Chondrocyte (in vitro differentiated cells): ENCODE measurements at regions not wholly inside any gene's neighbourhood (a gene's known extent, or its start where the extent isn't known, plus 50 kb on each side); places are given as distances from the start of the nearest gene placed in this dataset.

ENCODE experiments used
- DNase-seq: peaks from one replicate; pipeline ENCODE4 v3.0.0; 2021; ENCODE audit warnings: mixed read lengths, low spot score
- H3K27ac Mint-ChIP-seq: one replicate; pipeline ENCODE4 v1.8.0; 2021; ENCODE audit warnings: mild to moderate bottlenecking, moderate library complexity, mixed read lengths; ENCODE audit not compliant: unreplicated experiment
- H3K27me3 Mint-ChIP-seq: 2 replicates; pipeline ENCODE4 v1.8.0; 2021; ENCODE audit warnings: low read depth, mixed read lengths
- H3K36me3 Mint-ChIP-seq: 2 replicates; pipeline ENCODE4 v1.8.0; 2021; ENCODE audit warnings: low read depth, mixed read lengths
- H3K4me1 Mint-ChIP-seq: 2 replicates; pipeline ENCODE4 v1.8.0; 2021; ENCODE audit warnings: low read depth, mild to moderate bottlenecking, mixed read lengths
- H3K4me3 Mint-ChIP-seq: one replicate; pipeline ENCODE4 v1.8.0; 2021; ENCODE audit warnings: mild to moderate bottlenecking, moderate library complexity, mixed read lengths; ENCODE audit not compliant: unreplicated experiment
- H3K9me3 Mint-ChIP-seq: 2 replicates; pipeline ENCODE4 v1.8.0; 2021; ENCODE audit warnings: low read depth, mixed read lengths
- TF ChIP-seq, protein P1 (sequence below): fragments of 200-600 bp; sonication (generic); IDR thresholded peaks from 2 replicates; pipeline ENCODE4 v1.5.0; 2021; ENCODE audit warnings: antibody characterized with exemption, mild to moderate bottlenecking, moderate library complexity

DNA sequence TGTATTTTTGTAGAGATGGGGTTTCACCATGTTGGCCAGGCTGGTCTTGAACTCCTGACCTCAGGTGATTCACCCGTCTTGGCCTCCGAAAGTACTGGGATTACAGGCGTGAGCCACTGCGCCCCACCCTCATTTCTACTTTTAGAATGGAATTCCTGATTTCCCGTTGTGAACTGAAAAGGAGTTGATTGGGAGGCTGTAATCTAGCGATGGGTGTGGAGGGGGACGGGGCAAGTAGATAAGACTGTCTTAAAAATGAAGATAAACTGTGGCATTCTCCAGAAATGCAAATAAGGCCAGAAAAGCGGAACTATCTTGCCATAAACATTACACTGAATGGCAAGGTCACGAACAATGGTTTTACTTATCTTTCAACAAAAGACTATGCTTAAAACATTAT, 135.4 kb downstream of the TRIB2 start:
- no peaks in the 10 kb centered on the region for H3K27me3 Mint-ChIP-seq
- no peak overlapping the region for H3K4me3 Mint-ChIP-seq
- H3K36me3 Mint-ChIP-seq, result no peaks in the 10 kb centered on the region
- TF ChIP-seq, protein P1, sequence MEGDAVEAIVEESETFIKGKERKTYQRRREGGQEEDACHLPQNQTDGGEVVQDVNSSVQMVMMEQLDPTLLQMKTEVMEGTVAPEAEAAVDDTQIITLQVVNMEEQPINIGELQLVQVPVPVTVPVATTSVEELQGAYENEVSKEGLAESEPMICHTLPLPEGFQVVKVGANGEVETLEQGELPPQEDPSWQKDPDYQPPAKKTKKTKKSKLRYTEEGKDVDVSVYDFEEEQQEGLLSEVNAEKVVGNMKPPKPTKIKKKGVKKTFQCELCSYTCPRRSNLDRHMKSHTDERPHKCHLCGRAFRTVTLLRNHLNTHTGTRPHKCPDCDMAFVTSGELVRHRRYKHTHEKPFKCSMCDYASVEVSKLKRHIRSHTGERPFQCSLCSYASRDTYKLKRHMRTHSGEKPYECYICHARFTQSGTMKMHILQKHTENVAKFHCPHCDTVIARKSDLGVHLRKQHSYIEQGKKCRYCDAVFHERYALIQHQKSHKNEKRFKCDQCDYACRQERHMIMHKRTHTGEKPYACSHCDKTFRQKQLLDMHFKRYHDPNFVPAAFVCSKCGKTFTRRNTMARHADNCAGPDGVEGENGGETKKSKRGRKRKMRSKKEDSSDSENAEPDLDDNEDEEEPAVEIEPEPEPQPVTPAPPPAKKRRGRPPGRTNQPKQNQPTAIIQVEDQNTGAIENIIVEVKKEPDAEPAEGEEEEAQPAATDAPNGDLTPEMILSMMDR, result no peak
- no peak overlapping the region for H3K27ac Mint-ChIP-seq
- DNase-seq, result no peak
- peaks cover 6% of the 10 kb centered on the region for H3K4me1 Mint-ChIP-seq
- H3K9me3 Mint-ChIP-seq, result no peaks in the 10 kb centered on the region

DNA sequence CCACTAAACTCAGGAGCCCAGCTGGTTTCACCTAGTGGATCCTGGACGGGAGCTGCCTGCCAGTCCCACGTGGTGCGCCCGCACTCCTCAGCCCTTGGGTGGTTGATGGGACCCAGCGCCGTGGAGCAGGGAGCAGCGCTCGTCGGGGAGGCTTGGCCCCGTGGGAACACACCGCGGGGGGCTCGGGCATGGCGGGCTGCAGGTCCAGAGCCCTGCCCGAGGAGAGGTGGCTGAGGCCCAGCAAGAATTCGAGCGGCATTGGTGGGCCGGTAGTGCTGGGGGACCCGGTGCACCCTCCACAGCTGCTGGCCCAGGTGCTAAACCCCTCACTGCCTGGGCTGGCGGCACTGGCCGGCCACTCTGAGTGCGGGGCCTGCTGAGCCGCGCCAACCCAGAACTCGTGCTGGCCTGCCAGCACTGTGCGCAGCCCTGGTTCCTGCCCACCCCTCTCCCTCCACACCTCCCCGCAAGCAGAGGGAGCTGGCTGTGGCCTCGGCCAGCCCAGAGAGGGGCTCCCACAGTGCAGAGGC, 137.3 kb downstream of the TRIB2 start:
- TF ChIP-seq, protein P1, result no peak
- no peak overlapping the region for H3K27ac Mint-ChIP-seq
- H3K4me3 Mint-ChIP-seq, result no peak overlapping the region
- peaks cover 6% of the 10 kb centered on the region for H3K4me1 Mint-ChIP-seq
- DNase-seq, result no peak
- no peaks in the 10 kb centered on the region for H3K36me3 Mint-ChIP-seq
- H3K27me3 Mint-ChIP-seq, result no peaks in the 10 kb centered on the region
- no peaks in the 10 kb centered on the region for H3K9me3 Mint-ChIP-seq

DNA sequence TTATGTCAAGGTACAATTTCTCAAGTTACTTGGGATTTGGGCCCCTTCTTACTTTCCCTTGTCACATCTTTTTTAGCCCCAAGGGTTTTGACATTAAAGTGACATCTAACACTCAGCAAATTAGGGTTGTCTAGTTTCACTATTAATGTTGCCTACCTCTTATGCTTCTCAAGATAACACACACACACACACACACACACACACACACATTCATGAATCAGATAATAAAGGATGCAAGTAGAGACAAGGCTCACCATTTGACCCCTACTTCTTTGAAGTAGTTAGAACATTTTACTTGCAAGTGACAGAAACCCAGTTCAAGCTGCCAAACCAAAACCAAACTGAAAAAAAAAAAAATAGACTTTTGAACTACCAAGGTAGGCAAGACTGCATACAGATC, 138.8 kb downstream of the TRIB2 start:
- Mint-ChIP-seq H3K27me3 (no peaks in the 10 kb centered on the region), H3K9me3 (peaks cover 5% of the 10 kb centered on the region), H3K36me3 (peaks cover 2% of the 10 kb centered on the region), H3K27ac (no peak overlapping the region), H3K4me1 (peaks cover 6% of the 10 kb centered on the region), H3K4me3 (no peak overlapping the region)
- no peak for DNase-seq
- TF ChIP-seq, protein P1, result no peak

DNA sequence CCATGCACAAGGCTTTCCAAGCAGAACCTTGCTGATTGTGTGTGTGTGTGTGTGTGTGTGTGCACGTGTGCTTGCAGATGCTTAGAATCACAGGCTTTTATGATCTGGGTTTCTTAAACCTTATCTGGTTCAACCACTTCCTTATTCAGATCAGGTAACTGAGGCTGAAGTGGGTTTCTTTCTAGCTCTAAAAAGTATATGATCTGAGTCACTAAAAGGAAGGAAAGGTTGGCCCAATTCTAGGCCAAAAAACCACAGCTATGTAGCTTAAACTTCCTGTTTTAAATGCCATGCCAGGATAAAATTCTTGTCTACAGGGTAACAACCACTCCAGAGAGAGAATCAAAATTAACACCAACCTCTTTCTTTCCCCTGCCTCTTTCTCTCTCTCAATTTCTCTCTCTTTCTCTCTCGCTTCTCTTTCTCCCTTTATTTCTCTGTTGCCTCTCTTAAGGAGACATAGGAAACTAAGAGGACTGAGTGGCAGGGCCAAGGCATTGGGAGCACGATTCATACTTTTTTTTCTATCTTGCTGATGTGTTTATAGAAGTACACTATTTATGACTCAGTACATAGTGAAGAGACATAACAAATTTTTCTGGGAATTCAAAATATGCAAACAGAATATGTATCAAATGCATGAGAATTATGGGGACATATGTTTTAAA, 140.3 kb downstream of the TRIB2 start:
- Mint-ChIP-seq H3K27me3 (no peaks in the 10 kb centered on the region), H3K9me3 (peaks cover 5% of the 10 kb centered on the region), H3K4me3 (no peak overlapping the region), H3K4me1 (peaks cover 6% of the 10 kb centered on the region), H3K36me3 (peaks cover 2% of the 10 kb centered on the region), H3K27ac (no peak overlapping the region)
- TF ChIP-seq, protein P1, result no peak
- no peak for DNase-seq

DNA sequence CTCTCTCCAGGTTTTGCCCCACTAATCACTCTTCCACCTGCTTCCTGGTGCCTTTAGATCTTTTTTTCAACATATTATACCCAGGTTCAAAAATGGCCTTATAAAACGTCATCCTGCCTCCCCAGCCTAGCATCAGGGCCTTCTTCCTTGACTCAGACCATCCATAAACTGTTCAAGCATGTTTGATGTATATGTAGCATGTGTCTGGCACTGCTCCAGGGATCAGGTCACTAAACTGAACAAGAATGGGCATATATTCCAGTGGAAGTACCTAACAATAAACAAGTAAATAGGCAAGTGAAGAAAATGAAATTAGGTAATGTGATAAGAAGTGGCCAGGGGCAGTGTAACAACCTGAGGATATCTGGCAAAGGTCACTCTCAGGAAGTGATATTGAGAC, 141.2 kb downstream of the TRIB2 start:
- H3K27me3 Mint-ChIP-seq, result no peaks in the 10 kb centered on the region
- H3K4me1 Mint-ChIP-seq, result peaks cover 6% of the 10 kb centered on the region
- DNase-seq, result no peak
- TF ChIP-seq, protein P1, result no peak
- H3K4me3 Mint-ChIP-seq, result no peak overlapping the region
- H3K36me3 Mint-ChIP-seq, result peaks cover 2% of the 10 kb centered on the region
- peaks cover 5% of the 10 kb centered on the region for H3K9me3 Mint-ChIP-seq
- no peak overlapping the region for H3K27ac Mint-ChIP-seq
